DND-41 (cell line): ENCODE measurements at regions not wholly inside any gene's neighbourhood (a gene's known extent, or its start where the extent isn't known, plus 50 kb on each side); places are given as distances from the start of the nearest gene placed in this dataset.

Source experiments
- EZH2 ChIP-seq: IDR thresholded peaks from 3 replicates; pipeline ENCODE4 v1.6.1; 2012; ENCODE audit warnings: borderline replicate concordance, low read depth, mild to moderate bottlenecking, moderate library complexity, low read length, inconsistent platforms; ENCODE audit not compliant: severe bottlenecking
- TF ChIP-seq, protein P1 (sequence below): IDR thresholded peaks from 2 replicates; pipeline ENCODE4 v1.5.1; 2012; ENCODE audit warnings: borderline replicate concordance, low read length, moderate library complexity, mild to moderate bottlenecking; ENCODE audit not compliant: poor library complexity, severe bottlenecking; ENCODE audit errors: extremely low read depth

DNA sequence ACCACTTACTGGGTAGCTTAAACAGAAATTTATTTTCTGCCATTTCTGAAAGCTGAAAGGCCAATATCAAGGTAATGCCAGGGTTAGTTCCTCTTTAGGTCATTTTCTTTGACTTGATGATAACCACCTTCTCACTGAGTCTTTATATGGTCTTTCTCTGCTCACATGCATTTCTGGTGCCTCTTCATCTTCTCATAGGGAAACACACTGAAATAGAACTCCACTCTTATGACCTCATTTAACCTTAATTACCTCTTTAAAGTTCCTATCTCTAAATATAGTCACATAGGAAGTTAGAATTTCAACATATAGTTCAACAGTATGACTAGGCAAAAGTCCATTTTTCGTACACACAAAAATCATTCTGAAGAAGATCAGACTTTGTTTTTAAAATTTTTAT is 616.8 kb upstream of the VRK2 start:
- TF ChIP-seq, protein P1, sequence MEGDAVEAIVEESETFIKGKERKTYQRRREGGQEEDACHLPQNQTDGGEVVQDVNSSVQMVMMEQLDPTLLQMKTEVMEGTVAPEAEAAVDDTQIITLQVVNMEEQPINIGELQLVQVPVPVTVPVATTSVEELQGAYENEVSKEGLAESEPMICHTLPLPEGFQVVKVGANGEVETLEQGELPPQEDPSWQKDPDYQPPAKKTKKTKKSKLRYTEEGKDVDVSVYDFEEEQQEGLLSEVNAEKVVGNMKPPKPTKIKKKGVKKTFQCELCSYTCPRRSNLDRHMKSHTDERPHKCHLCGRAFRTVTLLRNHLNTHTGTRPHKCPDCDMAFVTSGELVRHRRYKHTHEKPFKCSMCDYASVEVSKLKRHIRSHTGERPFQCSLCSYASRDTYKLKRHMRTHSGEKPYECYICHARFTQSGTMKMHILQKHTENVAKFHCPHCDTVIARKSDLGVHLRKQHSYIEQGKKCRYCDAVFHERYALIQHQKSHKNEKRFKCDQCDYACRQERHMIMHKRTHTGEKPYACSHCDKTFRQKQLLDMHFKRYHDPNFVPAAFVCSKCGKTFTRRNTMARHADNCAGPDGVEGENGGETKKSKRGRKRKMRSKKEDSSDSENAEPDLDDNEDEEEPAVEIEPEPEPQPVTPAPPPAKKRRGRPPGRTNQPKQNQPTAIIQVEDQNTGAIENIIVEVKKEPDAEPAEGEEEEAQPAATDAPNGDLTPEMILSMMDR = no peak
- TF ChIP-seq EZH2 = no peak
